MCF 10A (cell line): ENCODE measurements at regions not wholly inside any gene's neighbourhood (a gene's known extent, or its start where the extent isn't known, plus 50 kb on each side); places are given as distances from the start of the nearest gene placed in this dataset.

Experiments
- BruUV-seq: library from RNA; stranded (reverse); fragments of 400-500 nt; replicated peaks from 2 replicates; lab custom pipeline; 2021; lab: Mats Ljungman, UMichigan
- CTCF ChIA-PET: fragments of 300-600 bp; sonication (Branson Sonifier 250); formaldehyde crosslinking; extraction: SDS; loops from one replicate; lab custom pipeline; 2021; ENCODE audit warnings: antibody characterized with exemption, inconsistent platforms; lab: Yijun Ruan, JAX
- POLR2A ChIA-PET: fragments of 300-600, 350-650 bp; sonication (Branson Sonifier 250); formaldehyde crosslinking; extraction: SDS; loops from one replicate; lab custom pipeline; 2020; ENCODE audit warnings: antibody characterized with exemption, inconsistent platforms; lab: Yijun Ruan, JAX
- DNase-seq: peaks from one replicate; pipeline ENCODE4 v3.0.0-alpha.2; 2018; ENCODE audit not compliant: unreplicated experiment
- H3K27ac Mint-ChIP-seq: one replicate; pipeline ENCODE4 v1.8.0; 2022; ENCODE audit warnings: mild to moderate bottlenecking, low read depth, mixed read lengths; ENCODE audit not compliant: unreplicated experiment
- H3K27me3 Mint-ChIP-seq: one replicate; pipeline ENCODE4 v1.8.0; 2022; ENCODE audit warnings: mixed read lengths; ENCODE audit not compliant: insufficient read depth, unreplicated experiment
- H3K36me3 Mint-ChIP-seq: one replicate; pipeline ENCODE4 v1.8.0; 2022; ENCODE audit warnings: mild to moderate bottlenecking, moderate library complexity, mixed read lengths; ENCODE audit not compliant: insufficient read depth, unreplicated experiment
- H3K4me1 Mint-ChIP-seq: one replicate; pipeline ENCODE4 v1.8.0; 2022; ENCODE audit warnings: mixed read lengths; ENCODE audit not compliant: insufficient read depth, unreplicated experiment
- H3K4me3 Mint-ChIP-seq: one replicate; pipeline ENCODE4 v1.8.0; 2022; ENCODE audit warnings: mild to moderate bottlenecking, moderate library complexity, mixed read lengths; ENCODE audit not compliant: unreplicated experiment
- H3K9me3 Mint-ChIP-seq: one replicate; pipeline ENCODE4 v1.8.0; 2022; ENCODE audit warnings: mixed read lengths; ENCODE audit not compliant: unreplicated experiment
- intact Hi-C: fragments of 100-400 bp; cut with micrococcal nuclease; formaldehyde crosslinking; loops from 2 replicates; pipeline ENCODE4 v1.14.1; 2022
- TF ChIP-seq, protein P1 (sequence below): fragments of 200-600 bp; IDR thresholded peaks from one replicate; pipeline ENCODE4 v1.8.0; 2022; ENCODE audit warnings: antibody characterized with exemption, mild to moderate bottlenecking; ENCODE audit not compliant: unreplicated experiment

DNA sequence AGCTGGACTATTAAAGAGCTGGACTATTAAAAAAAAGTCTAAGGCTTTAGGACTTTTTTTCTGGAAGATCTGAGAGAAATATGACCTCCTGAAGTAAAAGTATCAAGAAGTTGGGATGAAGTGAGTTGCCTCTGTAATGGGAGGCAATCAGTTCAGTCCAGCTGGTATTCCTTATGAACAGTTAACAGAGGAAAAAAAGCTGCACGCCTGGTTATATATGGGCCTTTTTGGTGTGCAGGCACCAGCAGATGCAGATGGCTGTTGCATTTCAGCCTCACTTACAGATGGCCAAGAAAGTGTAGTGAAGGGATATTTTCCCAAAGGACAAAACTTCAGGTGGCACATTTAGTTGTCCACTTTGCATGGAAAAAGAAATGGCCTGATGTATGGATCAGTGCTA is 70.3 kb upstream of the ELOVL5 start:
- no peak for DNase-seq
- TF ChIP-seq, protein P1, sequence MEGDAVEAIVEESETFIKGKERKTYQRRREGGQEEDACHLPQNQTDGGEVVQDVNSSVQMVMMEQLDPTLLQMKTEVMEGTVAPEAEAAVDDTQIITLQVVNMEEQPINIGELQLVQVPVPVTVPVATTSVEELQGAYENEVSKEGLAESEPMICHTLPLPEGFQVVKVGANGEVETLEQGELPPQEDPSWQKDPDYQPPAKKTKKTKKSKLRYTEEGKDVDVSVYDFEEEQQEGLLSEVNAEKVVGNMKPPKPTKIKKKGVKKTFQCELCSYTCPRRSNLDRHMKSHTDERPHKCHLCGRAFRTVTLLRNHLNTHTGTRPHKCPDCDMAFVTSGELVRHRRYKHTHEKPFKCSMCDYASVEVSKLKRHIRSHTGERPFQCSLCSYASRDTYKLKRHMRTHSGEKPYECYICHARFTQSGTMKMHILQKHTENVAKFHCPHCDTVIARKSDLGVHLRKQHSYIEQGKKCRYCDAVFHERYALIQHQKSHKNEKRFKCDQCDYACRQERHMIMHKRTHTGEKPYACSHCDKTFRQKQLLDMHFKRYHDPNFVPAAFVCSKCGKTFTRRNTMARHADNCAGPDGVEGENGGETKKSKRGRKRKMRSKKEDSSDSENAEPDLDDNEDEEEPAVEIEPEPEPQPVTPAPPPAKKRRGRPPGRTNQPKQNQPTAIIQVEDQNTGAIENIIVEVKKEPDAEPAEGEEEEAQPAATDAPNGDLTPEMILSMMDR: no peak
- POLR2A ChIA-PET: interaction anchor here (0.8 to 1.2 kb wide), 2 partner anchors 8 to 46 kb away, joined by 3 to 4 read pairs; no protein-coding TSS in a partner anchor
- Mint-ChIP-seq H3K36me3 (no peaks in the 10 kb centered on the region), H3K9me3 (no peaks in the 10 kb centered on the region), H3K4me3 (no peak overlapping the region), H3K27me3 (no peaks in the 10 kb centered on the region), H3K27ac (no peak overlapping the region), H3K4me1 (no peaks in the 10 kb centered on the region)
- intact Hi-C loops: no loop called here
- CTCF ChIA-PET: no interaction called here
- BruUV-seq: no TSS peak

DNA sequence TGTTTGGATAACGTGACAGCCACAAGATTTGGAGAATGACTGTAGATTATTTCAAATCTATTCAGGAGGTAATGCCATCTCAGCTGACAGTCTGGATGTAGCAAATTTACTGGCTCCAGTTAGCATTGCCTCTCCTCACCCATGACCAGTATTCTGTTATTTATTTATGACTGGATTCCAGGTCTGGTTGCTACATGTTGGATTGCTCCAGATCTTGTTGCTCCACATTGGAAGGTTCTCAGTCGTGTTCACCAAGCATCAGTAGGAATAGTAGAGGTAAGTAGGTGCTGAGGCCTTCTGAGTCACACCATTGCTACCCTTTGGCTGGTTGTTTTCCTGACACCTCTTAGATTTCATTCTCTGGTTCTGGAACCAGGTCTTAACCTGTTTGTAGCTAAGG is 69.5 kb upstream of the ELOVL5 start:
- intact Hi-C loops: no loop called here
- no peaks in the 10 kb centered on the region for H3K4me1 Mint-ChIP-seq
- TF ChIP-seq, protein P1: no peak
- no peak overlapping the region for H3K27ac Mint-ChIP-seq
- no peak overlapping the region for H3K4me3 Mint-ChIP-seq
- ChIA-PET POLR2A (interaction anchor here (0.6 to 1.2 kb wide), 4 partner anchors 9 to 236 kb away, joined by 3 to 4 read pairs (median 3); no protein-coding TSS in a partner anchor), CTCF (interaction anchor here (0.5 kb wide), 1 partner anchor 30 kb away, joined by 5 read pairs; no protein-coding TSS in a partner anchor)
- DNase-seq: peak; percentile 18
- H3K9me3 Mint-ChIP-seq: no peaks in the 10 kb centered on the region
- no peaks in the 10 kb centered on the region for H3K36me3 Mint-ChIP-seq
- no peaks in the 10 kb centered on the region for H3K27me3 Mint-ChIP-seq
- no TSS peak for BruUV-seq

DNA sequence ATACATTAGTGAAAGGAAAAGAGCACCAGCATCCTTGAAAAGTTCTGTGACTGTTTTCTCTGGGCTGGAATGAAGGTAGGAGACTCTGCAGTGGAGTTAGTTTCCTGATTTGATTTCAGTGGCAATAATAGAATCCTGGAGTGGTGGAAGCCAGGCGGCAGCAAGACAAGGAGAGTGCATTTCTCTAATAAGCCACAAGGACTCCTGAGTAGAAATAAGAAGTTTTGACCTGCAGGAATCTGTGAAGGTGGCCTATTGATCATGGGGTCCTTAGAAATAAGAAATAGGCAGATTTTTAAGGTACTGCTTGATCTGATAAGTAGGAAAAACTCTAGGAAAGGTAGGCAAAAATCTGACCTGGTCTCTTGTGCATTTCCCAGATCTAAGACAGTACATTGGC is 68.4 kb upstream of the ELOVL5 start:
- ChIA-PET CTCF (interaction anchor here (0.5 to 0.9 kb wide), 2 partner anchors 12 to 246 kb away, joined by 3 to 4 read pairs; no protein-coding TSS in a partner anchor), POLR2A (interaction anchor here (0.6 to 1.1 kb wide), 2 partner anchors 18 to 48 kb away, joined by 3 to 4 read pairs; no protein-coding TSS in a partner anchor)
- BruUV-seq: no TSS peak
- TF ChIP-seq, protein P1: no peak
- Mint-ChIP-seq H3K27ac (no peak overlapping the region), H3K4me1 (no peaks in the 10 kb centered on the region), H3K27me3 (no peaks in the 10 kb centered on the region), H3K9me3 (no peaks in the 10 kb centered on the region), H3K36me3 (no peaks in the 10 kb centered on the region), H3K4me3 (no peak overlapping the region)
- intact Hi-C loops: no loop called here
- no peak for DNase-seq

DNA sequence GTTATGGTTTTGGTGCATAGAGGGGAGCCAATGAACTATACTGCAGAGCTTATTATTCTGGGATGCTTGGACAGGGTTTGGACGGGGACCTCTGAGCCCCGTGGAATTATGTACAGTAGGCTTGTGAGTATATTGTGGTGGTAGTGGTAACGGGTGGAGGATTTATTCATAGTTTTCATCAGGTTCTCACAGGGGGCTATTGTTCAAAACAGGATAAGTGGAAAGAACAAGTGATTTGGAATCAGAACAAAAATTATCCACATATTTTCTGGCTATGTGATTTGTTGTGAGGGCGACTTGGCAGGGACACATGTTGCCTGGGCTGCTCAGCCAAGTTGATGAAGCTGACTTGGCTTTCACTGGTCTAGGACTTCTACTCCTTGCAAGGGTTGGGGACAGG is 64.6 kb upstream of the ELOVL5 start:
- no peak for DNase-seq
- no peaks in the 10 kb centered on the region for H3K4me1 Mint-ChIP-seq
- H3K4me3 Mint-ChIP-seq: no peak overlapping the region
- POLR2A ChIA-PET: no interaction called here
- CTCF ChIA-PET: no interaction called here
- intact Hi-C loops: loop anchor here (5.0 kb wide), 1 partner anchor 121 kb away; no protein-coding TSS in a partner anchor
- TF ChIP-seq, protein P1: no peak
- no peak overlapping the region for H3K27ac Mint-ChIP-seq
- BruUV-seq: no TSS peak
- no peaks in the 10 kb centered on the region for H3K27me3 Mint-ChIP-seq
- no peaks in the 10 kb centered on the region for H3K36me3 Mint-ChIP-seq
- no peaks in the 10 kb centered on the region for H3K9me3 Mint-ChIP-seq
